Activated CD4-positive, alpha-beta T cell treated with anti-CD3 and anti-CD28 coated beads for 36 hours (primary cell): ENCODE measurements at regions not wholly inside any gene's neighbourhood (a gene's known extent, or its start where the extent isn't known, plus 50 kb on each side); places are given as distances from the start of the nearest gene placed in this dataset.

Experiments used
- ATAC-seq: fragments of 200-7000 bp; cut with Tn5 transposase; one replicate; pipeline ENCODE4 v1.10.0; 2021; ENCODE audit warnings: mild to moderate bottlenecking, moderate library complexity
- CTCF ChIA-PET: fragments of 350-600 bp; sonication (Branson Sonifier 250); formaldehyde crosslinking; loops from one replicate; lab custom pipeline; 2021; ENCODE audit warnings: antibody characterized with exemption; lab: Charles Lee
- POLR2A ChIA-PET: fragments of 350-600 bp; sonication (Branson Sonifier 250); formaldehyde crosslinking; loops from one replicate; lab custom pipeline; 2021; ENCODE audit warnings: antibody characterized with exemption, inconsistent platforms; lab: Charles Lee
- DNase-seq: peaks from one replicate; pipeline ENCODE4 v3.0.0-alpha.2; 2020
- H3K27ac Mint-ChIP-seq: one replicate; pipeline ENCODE4 v1.8.0; 2021; ENCODE audit warnings: mixed read lengths
- H3K27me3 Mint-ChIP-seq: one replicate; pipeline ENCODE4 v1.8.0; 2021; ENCODE audit warnings: mixed read lengths
- H3K36me3 Mint-ChIP-seq: one replicate; pipeline ENCODE4 v1.8.0; 2021; ENCODE audit warnings: low read depth, mixed read lengths
- H3K4me1 Mint-ChIP-seq: one replicate; pipeline ENCODE4 v1.8.0; 2021; ENCODE audit warnings: mixed read lengths
- H3K4me3 Mint-ChIP-seq: one replicate; pipeline ENCODE4 v1.8.0; 2021; ENCODE audit warnings: mild to moderate bottlenecking, moderate library complexity, mixed read lengths
- H3K9me3 Mint-ChIP-seq: one replicate; pipeline ENCODE4 v1.8.0; 2021; ENCODE audit warnings: low read depth, mixed read lengths
- intact Hi-C, 2 experiments: fragments of 100-400 bp; cut with DNase I in 1 of 2; cut with micrococcal nuclease in 1 of 2; formaldehyde crosslinking; loops; one replicate each; pipeline versions ENCODE4 v1.14.2 to v1.15.1; 2022 to 2024; cut with DNase I, micrococcal nuclease

- H3K27ac Mint-ChIP-seq = no peak overlapping the region
- no peaks in the 10 kb centered on the region for H3K27me3 Mint-ChIP-seq
- ATAC-seq = no peak
- no peaks in the 10 kb centered on the region for H3K4me1 Mint-ChIP-seq
- POLR2A ChIA-PET = no interaction called here
- CTCF ChIA-PET = no interaction called here
- H3K36me3 Mint-ChIP-seq = no peaks in the 10 kb centered on the region
- DNase-seq = no peak
- H3K9me3 Mint-ChIP-seq = no peaks in the 10 kb centered on the region
- no peak overlapping the region for H3K4me3 Mint-ChIP-seq
- intact Hi-C loops = no loop called here
Measured at GRCh38 chr2:128695646-128696220, 377.1 kb upstream of the HS6ST1 start.

- Mint-ChIP-seq H3K36me3 (no peaks in the 10 kb centered on the region), H3K27me3 (no peaks in the 10 kb centered on the region), H3K4me1 (no peaks in the 10 kb centered on the region), H3K4me3 (no peak overlapping the region), H3K27ac (no peak overlapping the region), H3K9me3 (no peaks in the 10 kb centered on the region)
- no peak for DNase-seq
- POLR2A ChIA-PET = no interaction called here
- intact Hi-C loops = no loop called here
- ATAC-seq = no peak
- CTCF ChIA-PET = no interaction called here
Measured at GRCh38 chr2:128696421-128696820, 377.8 kb upstream of the HS6ST1 start.

- intact Hi-C loops = no loop called here
- DNase-seq (no peak), ATAC-seq (no peak)
- CTCF ChIA-PET = no interaction called here
- POLR2A ChIA-PET = no interaction called here
- Mint-ChIP-seq H3K4me1 (no peaks in the 10 kb centered on the region), H3K27me3 (peaks cover 6% of the 10 kb centered on the region), H3K27ac (no peak overlapping the region), H3K9me3 (peaks cover 2% of the 10 kb centered on the region), H3K4me3 (no peak overlapping the region), H3K36me3 (no peaks in the 10 kb centered on the region)
Measured at GRCh38 chr2:128701418-128701817, 382.8 kb upstream of the HS6ST1 start.

GRCh38 chr2:128702616-128703015, 383.9 kb upstream of the HS6ST1 start:
- Mint-ChIP-seq H3K4me1 (no peaks in the 10 kb centered on the region), H3K4me3 (no peak overlapping the region), H3K9me3 (peaks cover 4% of the 10 kb centered on the region), H3K36me3 (no peaks in the 10 kb centered on the region), H3K27ac (no peak overlapping the region), H3K27me3 (peaks cover 6% of the 10 kb centered on the region)
- POLR2A ChIA-PET = no interaction called here
- ATAC-seq (no peak), DNase-seq (no peak)
- intact Hi-C loops = no loop called here
- CTCF ChIA-PET = no interaction called here

- POLR2A ChIA-PET = no interaction called here
- ATAC-seq (no peak), DNase-seq (no peak)
- Mint-ChIP-seq H3K27ac (no peak overlapping the region), H3K4me1 (no peaks in the 10 kb centered on the region), H3K36me3 (no peaks in the 10 kb centered on the region), H3K4me3 (no peak overlapping the region), H3K27me3 (peaks cover 7% of the 10 kb centered on the region), H3K9me3 (peaks cover 23% of the 10 kb centered on the region)
- CTCF ChIA-PET = no interaction called here
- intact Hi-C loops = no loop called here
Measured at GRCh38 chr2:128708106-128708816, 389.6 kb upstream of the HS6ST1 start.

GRCh38 chr2:128710242-128710641, 391.6 kb upstream of the HS6ST1 start:
- POLR2A ChIA-PET = no interaction called here
- H3K27me3 Mint-ChIP-seq = peaks cover 9% of the 10 kb centered on the region
- H3K36me3 Mint-ChIP-seq = no peaks in the 10 kb centered on the region
- DNase-seq (no peak), ATAC-seq (no peak)
- no peak overlapping the region for H3K4me3 Mint-ChIP-seq
- peaks cover 22% of the 10 kb centered on the region for H3K9me3 Mint-ChIP-seq
- CTCF ChIA-PET = no interaction called here
- H3K27ac Mint-ChIP-seq = no peak overlapping the region
- intact Hi-C loops = no loop called here
- H3K4me1 Mint-ChIP-seq = no peaks in the 10 kb centered on the region

GRCh38 chr2:128710729-128711128, 392.1 kb upstream of the HS6ST1 start:
- ATAC-seq (no peak), DNase-seq (no peak)
- Mint-ChIP-seq H3K4me3 (no peak overlapping the region), H3K36me3 (no peaks in the 10 kb centered on the region), H3K27me3 (peaks cover 13% of the 10 kb centered on the region), H3K9me3 (peaks cover 21% of the 10 kb centered on the region), H3K4me1 (no peaks in the 10 kb centered on the region), H3K27ac (no peak overlapping the region)
- intact Hi-C loops = no loop called here
- POLR2A ChIA-PET = no interaction called here
- CTCF ChIA-PET = no interaction called here

- H3K4me1 Mint-ChIP-seq = no peaks in the 10 kb centered on the region
- POLR2A ChIA-PET = no interaction called here
- DNase-seq (no peak), ATAC-seq (no peak)
- CTCF ChIA-PET = no interaction called here
- H3K4me3 Mint-ChIP-seq = no peak overlapping the region
- H3K36me3 Mint-ChIP-seq = no peaks in the 10 kb centered on the region
- H3K27me3 Mint-ChIP-seq = peaks cover 22% of the 10 kb centered on the region
- no peak overlapping the region for H3K27ac Mint-ChIP-seq
- H3K9me3 Mint-ChIP-seq = peaks cover 7% of the 10 kb centered on the region
- intact Hi-C loops = no loop called here
Measured at GRCh38 chr2:128714285-128714684, 395.6 kb upstream of the HS6ST1 start.

GRCh38 chr2:128714851-128715312, 396.2 kb upstream of the HS6ST1 start:
- H3K27me3 Mint-ChIP-seq = peaks cover 22% of the 10 kb centered on the region
- intact Hi-C loops = no loop called here
- POLR2A ChIA-PET = no interaction called here
- H3K4me3 Mint-ChIP-seq = no peak overlapping the region
- peaks cover 1% of the 10 kb centered on the region for H3K9me3 Mint-ChIP-seq
- no peaks in the 10 kb centered on the region for H3K4me1 Mint-ChIP-seq
- no peaks in the 10 kb centered on the region for H3K36me3 Mint-ChIP-seq
- ATAC-seq = no peak
- DNase-seq = no peak
- H3K27ac Mint-ChIP-seq = no peak overlapping the region
- CTCF ChIA-PET = no interaction called here

GRCh38 chr2:128715360-128715759, 396.7 kb upstream of the HS6ST1 start:
- intact Hi-C loops = no loop called here
- ATAC-seq (no peak), DNase-seq (no peak)
- no peaks in the 10 kb centered on the region for H3K9me3 Mint-ChIP-seq
- peaks cover 22% of the 10 kb centered on the region for H3K27me3 Mint-ChIP-seq
- H3K4me3 Mint-ChIP-seq = no peak overlapping the region
- no peaks in the 10 kb centered on the region for H3K4me1 Mint-ChIP-seq
- CTCF ChIA-PET = no interaction called here
- POLR2A ChIA-PET = no interaction called here
- H3K36me3 Mint-ChIP-seq = no peaks in the 10 kb centered on the region
- no peak overlapping the region for H3K27ac Mint-ChIP-seq

- Mint-ChIP-seq H3K4me3 (no peak overlapping the region), H3K27ac (no peak overlapping the region), H3K36me3 (no peaks in the 10 kb centered on the region), H3K9me3 (no peaks in the 10 kb centered on the region), H3K27me3 (peaks cover 22% of the 10 kb centered on the region), H3K4me1 (no peaks in the 10 kb centered on the region)
- ChIA-PET POLR2A (no interaction called here), CTCF (interaction anchor here (1.1 kb wide), 1 partner anchor 9 kb away, joined by 4 read pairs; no protein-coding TSS in a partner anchor)
- ATAC-seq (no peak), DNase-seq (no peak)
- intact Hi-C loops = no loop called here
Measured at GRCh38 chr2:128716299-128716721, 397.6 kb upstream of the HS6ST1 start.
